ENCODE measurements at regions not wholly inside any gene's neighbourhood (a gene's known extent, or its start where the extent isn't known, plus 50 kb on each side); places are given as distances from the start of the nearest gene placed in this dataset.

- TF ChIP-seq, protein P1, sequence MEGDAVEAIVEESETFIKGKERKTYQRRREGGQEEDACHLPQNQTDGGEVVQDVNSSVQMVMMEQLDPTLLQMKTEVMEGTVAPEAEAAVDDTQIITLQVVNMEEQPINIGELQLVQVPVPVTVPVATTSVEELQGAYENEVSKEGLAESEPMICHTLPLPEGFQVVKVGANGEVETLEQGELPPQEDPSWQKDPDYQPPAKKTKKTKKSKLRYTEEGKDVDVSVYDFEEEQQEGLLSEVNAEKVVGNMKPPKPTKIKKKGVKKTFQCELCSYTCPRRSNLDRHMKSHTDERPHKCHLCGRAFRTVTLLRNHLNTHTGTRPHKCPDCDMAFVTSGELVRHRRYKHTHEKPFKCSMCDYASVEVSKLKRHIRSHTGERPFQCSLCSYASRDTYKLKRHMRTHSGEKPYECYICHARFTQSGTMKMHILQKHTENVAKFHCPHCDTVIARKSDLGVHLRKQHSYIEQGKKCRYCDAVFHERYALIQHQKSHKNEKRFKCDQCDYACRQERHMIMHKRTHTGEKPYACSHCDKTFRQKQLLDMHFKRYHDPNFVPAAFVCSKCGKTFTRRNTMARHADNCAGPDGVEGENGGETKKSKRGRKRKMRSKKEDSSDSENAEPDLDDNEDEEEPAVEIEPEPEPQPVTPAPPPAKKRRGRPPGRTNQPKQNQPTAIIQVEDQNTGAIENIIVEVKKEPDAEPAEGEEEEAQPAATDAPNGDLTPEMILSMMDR (conservative IDR thresholded peaks at IDR 0.05) = no peak
- TF ChIP-seq EZH2 (IDR thresholded peaks at IDR 0.05; ENCODE audit: low read depth) = no peak
These were observed 88.4 kb upstream of the STEAP1B start for GRCh38 chr7:22588351-22588750.
